GM12878 (cell line): ENCODE measurements at regions not wholly inside any gene's neighbourhood (a gene's known extent, or its start where the extent isn't known, plus 50 kb on each side); places are given as distances from the start of the nearest gene placed in this dataset.

Source experiments
- BACH1 ChIP-seq: fragments of 450-650 bp; IDR thresholded peaks from 2 replicates; pipeline ENCODE4 v1.6.1; 2017; ENCODE audit warnings: mild to moderate bottlenecking, borderline replicate concordance
- E2F4 ChIP-seq: IDR thresholded peaks from 2 replicates; pipeline ENCODE4 v1.6.1; 2012; ENCODE audit warnings: low read depth, low read length, improper control_type of control experiment
- ELK1 ChIP-seq: IDR thresholded peaks from 2 replicates; pipeline ENCODE4 v1.6.1; 2012; ENCODE audit warnings: low read depth, low read length, improper control_type of control experiment
- EP300 ChIP-seq, 2 experiments: fragments of 150-350 bp in 1 of 2; IDR thresholded peaks; 2 replicates each; pipeline ENCODE4 v1.6.1; 2011 to 2012; ENCODE audit warnings: low read depth in 2 of 2, low read length in 2 of 2, borderline replicate concordance in 1 of 2, improper control_type of control experiment in 1 of 2, inconsistent platforms in 1 of 2; ENCODE audit not compliant: control insufficient read depth in 1 of 2
- HDAC2 ChIP-seq: fragments of 200-600 bp; sonication (generic); IDR thresholded peaks from 2 replicates; pipeline ENCODE4 v1.6.1; 2017
- HDAC6 ChIP-seq: fragments of 200-600 bp; sonication (generic); IDR thresholded peaks from one replicate; pipeline ENCODE4 v1.8.0; 2017; ENCODE audit warnings: antibody characterized with exemption; ENCODE audit not compliant: unreplicated experiment
- HSF1 ChIP-seq: fragments of 150-350 bp; IDR thresholded peaks from 2 replicates; pipeline ENCODE4 v1.6.1; 2014; ENCODE audit warnings: mild to moderate bottlenecking, low read depth, low read length
- IKZF1 ChIP-seq: fragments of 450-650 bp; conservative IDR thresholded peaks from 2 replicates; pipeline ENCODE4 v1.6.1; 2017; ENCODE audit warnings: antibody characterized with exemption, mild to moderate bottlenecking
- MEF2B ChIP-seq: fragments of 450-650 bp; IDR thresholded peaks from 2 replicates; pipeline ENCODE4 v1.6.1; 2018; ENCODE audit warnings: mild to moderate bottlenecking, moderate library complexity; ENCODE audit not compliant: partially characterized antibody, poor library complexity, severe bottlenecking
- MTA2 ChIP-seq: fragments of 450-650 bp; IDR thresholded peaks from 2 replicates; pipeline ENCODE4 v1.6.1; 2016; ENCODE audit warnings: low read depth, mild to moderate bottlenecking, moderate library complexity
- RB1 ChIP-seq: fragments of 450-650 bp; formaldehyde crosslinking; IDR thresholded peaks from 2 replicates; pipeline ENCODE4 v1.6.1; 2017; ENCODE audit warnings: mild to moderate bottlenecking, borderline replicate concordance
- RFX5 ChIP-seq: IDR thresholded peaks from 2 replicates; pipeline ENCODE4 v1.6.1; 2011; ENCODE audit warnings: low read depth, low read length, improper control_type of control experiment
- SKIL ChIP-seq: fragments of 450-650 bp; IDR thresholded peaks from 2 replicates; pipeline ENCODE4 v1.6.1; 2017; ENCODE audit warnings: mild to moderate bottlenecking, low read depth, inconsistent platforms; ENCODE audit not compliant: poor library complexity, severe bottlenecking
- SPI1 ChIP-seq: IDR thresholded peaks from 2 replicates; pipeline ENCODE4 v1.6.1; 2011; ENCODE audit warnings: low read depth, mild to moderate bottlenecking, low read length, moderate library complexity, borderline replicate concordance; ENCODE audit not compliant: insufficient read depth
- SUPT20H ChIP-seq: IDR thresholded peaks from 2 replicates; pipeline ENCODE4 v1.6.1; 2011; ENCODE audit warnings: low read depth, mild to moderate bottlenecking, low read length, moderate library complexity, borderline replicate concordance; ENCODE audit not compliant: control insufficient read depth
- TF ChIP-seq, protein P1 (sequence below): fragments of 450-650 bp; IDR thresholded peaks from 2 replicates; pipeline ENCODE4 v1.6.1; 2016; ENCODE audit warnings: mild to moderate bottlenecking, moderate library complexity, borderline replicate concordance

GRCh38 chr6:84546427-84546914 lies 217.9 kb downstream of the TBX18 start (continued):
- peak; percentile 100 for TF ChIP-seq MTA2
- TF ChIP-seq HDAC6 = no peak
- no peak for TF ChIP-seq HDAC2
- TF ChIP-seq, protein P1, sequence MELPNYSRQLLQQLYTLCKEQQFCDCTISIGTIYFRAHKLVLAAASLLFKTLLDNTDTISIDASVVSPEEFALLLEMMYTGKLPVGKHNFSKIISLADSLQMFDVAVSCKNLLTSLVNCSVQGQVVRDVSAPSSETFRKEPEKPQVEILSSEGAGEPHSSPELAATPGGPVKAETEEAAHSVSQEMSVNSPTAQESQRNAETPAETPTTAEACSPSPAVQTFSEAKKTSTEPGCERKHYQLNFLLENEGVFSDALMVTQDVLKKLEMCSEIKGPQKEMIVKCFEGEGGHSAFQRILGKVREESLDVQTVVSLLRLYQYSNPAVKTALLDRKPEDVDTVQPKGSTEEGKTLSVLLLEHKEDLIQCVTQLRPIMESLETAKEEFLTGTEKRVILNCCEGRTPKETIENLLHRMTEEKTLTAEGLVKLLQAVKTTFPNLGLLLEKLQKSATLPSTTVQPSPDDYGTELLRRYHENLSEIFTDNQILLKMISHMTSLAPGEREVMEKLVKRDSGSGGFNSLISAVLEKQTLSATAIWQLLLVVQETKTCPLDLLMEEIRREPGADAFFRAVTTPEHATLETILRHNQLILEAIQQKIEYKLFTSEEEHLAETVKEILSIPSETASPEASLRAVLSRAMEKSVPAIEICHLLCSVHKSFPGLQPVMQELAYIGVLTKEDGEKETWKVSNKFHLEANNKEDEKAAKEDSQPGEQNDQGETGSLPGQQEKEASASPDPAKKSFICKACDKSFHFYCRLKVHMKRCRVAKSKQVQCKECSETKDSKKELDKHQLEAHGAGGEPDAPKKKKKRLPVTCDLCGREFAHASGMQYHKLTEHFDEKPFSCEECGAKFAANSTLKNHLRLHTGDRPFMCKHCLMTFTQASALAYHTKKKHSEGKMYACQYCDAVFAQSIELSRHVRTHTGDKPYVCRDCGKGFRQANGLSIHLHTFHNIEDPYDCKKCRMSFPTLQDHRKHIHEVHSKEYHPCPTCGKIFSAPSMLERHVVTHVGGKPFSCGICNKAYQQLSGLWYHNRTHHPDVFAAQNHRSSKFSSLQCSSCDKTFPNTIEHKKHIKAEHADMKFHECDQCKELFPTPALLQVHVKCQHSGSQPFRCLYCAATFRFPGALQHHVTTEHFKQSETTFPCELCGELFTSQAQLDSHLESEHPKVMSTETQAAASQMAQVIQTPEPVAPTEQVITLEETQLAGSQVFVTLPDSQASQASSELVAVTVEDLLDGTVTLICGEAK = no peak
- TF ChIP-seq EP300 (IDR thresholded peaks at IDR 0.05; ENCODE audit: borderline replicate concordance in 1 of 2, control insufficient read depth in 1 of 2, low read depth in 2 of 2, low read length in 2 of 2) = peak; percentile 84 to 90
- peak; percentile 98 for TF ChIP-seq IKZF1
- peak; percentile 76 for TF ChIP-seq SKIL
- TF ChIP-seq BACH1 = peak; percentile 95; the same call in 1 of the 2 replicates
- no peak for TF ChIP-seq SUPT20H
- no peak for TF ChIP-seq RFX5
- TF ChIP-seq HSF1 = no peak
- TF ChIP-seq RB1 = no peak
- no peak for TF ChIP-seq E2F4
- peak; percentile 85 for TF ChIP-seq MEF2B
- no peak for TF ChIP-seq ELK1
- TF ChIP-seq SPI1 = 0 out of 2 replicates have a peak, but pooled peaks have one; percentile 15
